ENCODE measurements at regions not wholly inside any gene's neighbourhood (a gene's known extent, or its start where the extent isn't known, plus 50 kb on each side); places are given as distances from the start of the nearest gene placed in this dataset.

GRCh38 chr1:34452451-34452850 lies 275.7 kb downstream of the C1orf94 start:
- TF ChIP-seq, protein P1, sequence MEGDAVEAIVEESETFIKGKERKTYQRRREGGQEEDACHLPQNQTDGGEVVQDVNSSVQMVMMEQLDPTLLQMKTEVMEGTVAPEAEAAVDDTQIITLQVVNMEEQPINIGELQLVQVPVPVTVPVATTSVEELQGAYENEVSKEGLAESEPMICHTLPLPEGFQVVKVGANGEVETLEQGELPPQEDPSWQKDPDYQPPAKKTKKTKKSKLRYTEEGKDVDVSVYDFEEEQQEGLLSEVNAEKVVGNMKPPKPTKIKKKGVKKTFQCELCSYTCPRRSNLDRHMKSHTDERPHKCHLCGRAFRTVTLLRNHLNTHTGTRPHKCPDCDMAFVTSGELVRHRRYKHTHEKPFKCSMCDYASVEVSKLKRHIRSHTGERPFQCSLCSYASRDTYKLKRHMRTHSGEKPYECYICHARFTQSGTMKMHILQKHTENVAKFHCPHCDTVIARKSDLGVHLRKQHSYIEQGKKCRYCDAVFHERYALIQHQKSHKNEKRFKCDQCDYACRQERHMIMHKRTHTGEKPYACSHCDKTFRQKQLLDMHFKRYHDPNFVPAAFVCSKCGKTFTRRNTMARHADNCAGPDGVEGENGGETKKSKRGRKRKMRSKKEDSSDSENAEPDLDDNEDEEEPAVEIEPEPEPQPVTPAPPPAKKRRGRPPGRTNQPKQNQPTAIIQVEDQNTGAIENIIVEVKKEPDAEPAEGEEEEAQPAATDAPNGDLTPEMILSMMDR (IDR thresholded peaks at IDR 0.05) = no peak
- TF ChIP-seq POLR2A (IDR thresholded peaks at IDR 0.05; ENCODE audit: low read depth) = no peak
- TF ChIP-seq POLR2AphosphoS5 (IDR thresholded peaks at IDR 0.05) = no peak
- no peak for TF ChIP-seq EP300 (IDR thresholded peaks at IDR 0.05)

Measured in esophagus muscularis mucosa (tissue), 4 donors.